GM12892 (cell line): ENCODE measurements at regions not wholly inside any gene's neighbourhood (a gene's known extent, or its start where the extent isn't known, plus 50 kb on each side); places are given as distances from the start of the nearest gene placed in this dataset.

ENCODE experiments used
- POLR2A ChIP-seq: IDR thresholded peaks from 2 replicates; pipeline ENCODE4 v1.6.1; 2011; ENCODE audit warnings: low read depth, low read length, control low read depth
- TAF1 ChIP-seq: IDR thresholded peaks from 2 replicates; pipeline ENCODE4 v1.6.1; 2011; ENCODE audit warnings: low read depth, mild to moderate bottlenecking, control low read depth, low read length, borderline replicate concordance

DNA sequence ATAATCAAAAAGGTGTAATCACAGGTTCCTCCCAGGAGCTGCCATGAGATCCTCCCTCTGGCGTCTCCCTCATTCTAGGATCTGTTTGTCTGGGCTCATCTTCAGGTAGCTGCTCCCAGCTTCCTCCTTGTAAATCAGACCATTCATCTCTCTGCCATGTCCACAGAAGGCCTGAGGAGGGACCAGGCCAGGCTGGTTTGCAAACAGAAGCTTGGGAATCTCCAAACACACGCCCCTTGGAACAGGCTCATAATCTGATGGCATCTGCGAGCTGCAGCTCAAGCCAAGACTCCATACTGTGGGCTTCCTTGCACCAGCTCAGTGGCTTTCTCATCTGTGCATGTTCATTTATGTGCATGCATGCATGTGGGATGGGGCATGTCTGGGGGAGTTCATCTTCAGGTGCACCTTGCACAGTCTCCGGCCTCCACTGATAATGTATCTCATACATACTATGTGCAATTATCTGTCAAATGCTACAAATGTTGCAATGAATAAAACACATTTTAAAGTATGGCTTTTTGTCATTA is 134.9 kb downstream of the NXPE2 start:
- TF ChIP-seq POLR2A (no peak), TAF1 (no peak)
